C4-2B (cell line): ENCODE measurements at regions not wholly inside any gene's neighbourhood (a gene's known extent, or its start where the extent isn't known, plus 50 kb on each side); places are given as distances from the start of the nearest gene placed in this dataset.

Source experiments
- ZFX ChIP-seq: fragments of 450-650 bp; IDR thresholded peaks from 2 replicates; pipeline ENCODE4 v1.6.1; 2017
- TF ChIP-seq, protein P1 (sequence below): fragments of 450-650 bp; conservative IDR thresholded peaks from 2 replicates; pipeline ENCODE4 v1.5.1; 2017; ENCODE audit warnings: mild to moderate bottlenecking

GRCh38 chr3:65174713-65175112 lies 486.9 kb upstream of the ADAMTS9 start:
- TF ChIP-seq, protein P1, sequence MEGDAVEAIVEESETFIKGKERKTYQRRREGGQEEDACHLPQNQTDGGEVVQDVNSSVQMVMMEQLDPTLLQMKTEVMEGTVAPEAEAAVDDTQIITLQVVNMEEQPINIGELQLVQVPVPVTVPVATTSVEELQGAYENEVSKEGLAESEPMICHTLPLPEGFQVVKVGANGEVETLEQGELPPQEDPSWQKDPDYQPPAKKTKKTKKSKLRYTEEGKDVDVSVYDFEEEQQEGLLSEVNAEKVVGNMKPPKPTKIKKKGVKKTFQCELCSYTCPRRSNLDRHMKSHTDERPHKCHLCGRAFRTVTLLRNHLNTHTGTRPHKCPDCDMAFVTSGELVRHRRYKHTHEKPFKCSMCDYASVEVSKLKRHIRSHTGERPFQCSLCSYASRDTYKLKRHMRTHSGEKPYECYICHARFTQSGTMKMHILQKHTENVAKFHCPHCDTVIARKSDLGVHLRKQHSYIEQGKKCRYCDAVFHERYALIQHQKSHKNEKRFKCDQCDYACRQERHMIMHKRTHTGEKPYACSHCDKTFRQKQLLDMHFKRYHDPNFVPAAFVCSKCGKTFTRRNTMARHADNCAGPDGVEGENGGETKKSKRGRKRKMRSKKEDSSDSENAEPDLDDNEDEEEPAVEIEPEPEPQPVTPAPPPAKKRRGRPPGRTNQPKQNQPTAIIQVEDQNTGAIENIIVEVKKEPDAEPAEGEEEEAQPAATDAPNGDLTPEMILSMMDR: no peak
- no peak for TF ChIP-seq ZFX
